ENCODE measurements at regions not wholly inside any gene's neighbourhood (a gene's known extent, or its start where the extent isn't known, plus 50 kb on each side); places are given as distances from the start of the nearest gene placed in this dataset.
"Not testable (repeated sequence)": the region's sequence is repeated elsewhere in the genome, so short reads cannot be mapped to it uniquely, and the experiment has no call there.

DNA sequence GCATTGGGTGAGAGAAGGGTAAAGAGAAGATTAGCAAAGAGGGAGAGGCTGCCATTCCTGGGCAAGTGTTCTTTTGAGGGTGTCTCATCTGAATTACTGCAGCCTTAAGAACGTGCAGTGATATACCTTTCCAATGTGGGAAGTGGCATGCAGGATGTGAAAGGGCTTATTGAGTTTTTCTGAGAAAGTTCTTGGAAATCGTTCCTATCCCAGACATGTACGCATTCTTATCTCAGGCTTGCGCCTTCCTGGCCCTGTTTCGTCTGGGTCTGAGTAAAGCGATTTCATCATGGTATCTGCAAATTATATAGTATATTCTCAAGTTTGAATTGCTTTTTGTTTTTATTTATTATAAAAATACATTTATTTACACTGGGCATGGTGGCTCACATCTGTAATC lies 699.8 kb downstream of the TRAM1L1 start:
- intact Hi-C loops (cut with DNase I), result no loop called here
- DNase-seq (no peak), ATAC-seq (no peak)

DNA sequence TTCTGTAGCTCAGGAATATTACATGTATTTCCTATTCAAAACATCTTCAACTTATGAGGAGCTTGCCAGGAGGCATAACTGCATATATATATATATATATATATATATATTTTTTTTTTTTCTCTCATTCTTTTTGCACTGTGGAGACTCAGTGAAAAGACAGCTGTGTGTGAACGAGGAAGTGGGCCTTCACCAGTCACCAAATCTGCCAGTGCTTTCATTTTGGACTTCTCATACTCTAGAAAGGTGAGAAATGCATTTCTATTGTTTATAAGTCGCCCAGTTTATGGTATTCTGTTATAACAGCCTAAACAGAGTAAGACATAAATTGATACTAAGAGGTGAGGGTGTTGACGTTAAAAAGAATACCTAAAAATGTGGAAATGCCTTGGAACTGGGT lies 710.6 kb downstream of the TRAM1L1 start:
- ATAC-seq (no peak), DNase-seq (no peak)
- intact Hi-C loops (cut with DNase I), result no loop called here

DNA sequence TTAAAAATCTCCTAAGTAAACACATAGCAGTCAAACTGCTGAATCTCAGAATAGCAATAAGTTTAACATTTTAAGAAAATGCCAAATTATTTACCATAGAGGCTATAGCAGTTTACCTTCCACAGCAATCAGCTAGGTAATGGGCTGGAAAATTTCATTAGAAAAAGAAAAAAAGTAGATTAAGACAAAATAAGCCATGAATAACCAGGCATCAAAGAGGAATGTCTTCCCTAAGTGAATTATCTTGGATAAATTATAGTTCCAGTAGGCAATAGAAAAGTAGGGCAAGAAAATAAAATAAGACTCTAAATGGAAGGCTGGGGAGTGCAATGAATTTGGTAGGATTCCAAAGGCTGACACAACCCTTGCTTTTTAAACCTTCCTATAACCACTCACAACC lies 722.8 kb downstream of the TRAM1L1 start:
- intact Hi-C loops (cut with DNase I), result no loop called here
- DNase-seq (no peak), ATAC-seq (no peak)

DNA sequence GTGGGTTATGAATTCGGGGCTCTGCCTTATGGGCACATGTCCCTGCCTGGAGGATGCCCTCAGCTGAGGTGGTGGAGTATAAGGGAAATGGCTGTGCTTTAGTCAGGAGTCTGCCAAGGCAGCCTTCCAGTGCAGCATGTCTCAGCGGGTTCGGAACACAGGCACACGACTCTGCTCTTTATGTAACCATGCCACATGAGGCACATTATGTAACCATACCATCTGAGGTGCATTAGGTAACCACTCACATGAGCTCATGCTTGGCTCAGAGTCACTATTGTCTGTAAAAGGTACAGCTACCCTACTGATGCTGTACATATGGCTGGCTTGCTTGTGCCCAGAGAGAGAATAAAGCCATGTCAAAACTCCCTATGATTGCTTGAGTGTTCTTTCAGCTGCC lies 723.6 kb downstream of the TRAM1L1 start:
- ATAC-seq, result no peak
- DNase-seq, result no peak
- intact Hi-C loops (cut with DNase I), result no loop called here

DNA sequence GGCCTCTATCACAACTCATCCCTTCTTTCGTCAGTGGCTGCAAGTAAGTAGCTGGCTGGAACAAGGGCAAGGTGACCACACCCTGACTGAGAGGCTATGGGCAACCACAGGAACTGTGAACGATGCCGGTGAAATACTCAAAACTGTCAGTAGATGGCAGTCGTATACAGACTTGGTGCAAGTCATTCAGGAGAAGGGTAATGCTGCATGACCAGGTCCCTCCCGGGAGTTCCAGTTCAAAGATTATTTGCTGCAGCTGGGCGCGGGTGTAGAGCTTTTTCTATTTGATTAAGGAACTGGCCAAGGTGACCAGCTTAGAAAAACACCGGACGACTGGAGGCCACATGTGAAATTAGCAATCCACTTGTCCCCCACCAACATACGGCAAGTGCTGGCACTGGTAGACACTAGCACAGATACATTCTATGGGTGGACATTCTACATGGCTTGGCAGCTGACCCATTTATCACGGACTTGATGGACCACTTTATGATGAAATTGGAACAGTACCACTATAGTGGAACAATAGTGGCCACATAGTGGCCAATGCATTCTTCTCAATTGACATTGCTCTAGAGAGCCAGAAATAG lies 726.6 kb downstream of the TRAM1L1 start:
- peak; percentile 53 to 82 for ATAC-seq
- no peak for DNase-seq
- intact Hi-C loops (cut with DNase I), result no loop called here

DNA sequence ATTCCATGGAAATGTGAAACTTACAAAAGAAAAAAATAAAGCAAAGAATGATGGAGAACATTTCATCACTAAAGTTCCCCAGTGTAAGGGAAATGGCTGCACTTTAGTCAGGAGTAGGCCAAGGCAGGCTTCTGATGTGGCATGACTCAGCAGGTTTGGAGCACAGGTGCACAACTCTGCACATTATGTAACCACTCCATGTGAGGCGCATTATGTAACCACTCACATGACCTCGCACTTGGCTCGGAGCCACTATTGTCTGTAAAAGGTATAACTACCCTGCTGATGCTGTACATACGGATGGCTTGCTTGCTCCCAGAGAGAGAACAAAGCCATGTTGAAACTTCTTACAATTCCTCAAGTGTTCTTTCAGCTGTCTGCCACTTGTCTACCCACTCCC lies 727.6 kb downstream of the TRAM1L1 start:
- ATAC-seq (no peak), DNase-seq (no peak)
- intact Hi-C loops (cut with DNase I), result no loop called here

DNA sequence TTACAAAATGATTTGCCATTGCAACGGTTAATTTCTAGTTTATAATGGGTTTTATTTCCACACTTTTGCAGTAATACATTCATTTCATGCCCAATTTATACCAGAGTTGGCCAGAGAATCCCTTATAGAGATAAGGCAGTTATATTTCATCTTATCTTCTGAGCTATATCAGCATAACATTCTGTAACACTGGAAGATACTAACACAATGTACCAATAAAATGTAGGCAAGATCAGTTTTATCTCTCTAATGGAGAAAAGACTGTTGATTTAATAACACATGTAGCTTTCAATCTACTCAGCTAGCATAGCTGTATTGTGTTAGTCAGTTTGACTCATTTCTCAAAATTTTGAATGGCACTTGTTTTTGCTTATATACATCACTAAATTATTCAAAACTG lies 738.6 kb downstream of the TRAM1L1 start:
- intact Hi-C loops (cut with DNase I), result no loop called here
- DNase-seq (no peak), ATAC-seq (no peak)

DNA sequence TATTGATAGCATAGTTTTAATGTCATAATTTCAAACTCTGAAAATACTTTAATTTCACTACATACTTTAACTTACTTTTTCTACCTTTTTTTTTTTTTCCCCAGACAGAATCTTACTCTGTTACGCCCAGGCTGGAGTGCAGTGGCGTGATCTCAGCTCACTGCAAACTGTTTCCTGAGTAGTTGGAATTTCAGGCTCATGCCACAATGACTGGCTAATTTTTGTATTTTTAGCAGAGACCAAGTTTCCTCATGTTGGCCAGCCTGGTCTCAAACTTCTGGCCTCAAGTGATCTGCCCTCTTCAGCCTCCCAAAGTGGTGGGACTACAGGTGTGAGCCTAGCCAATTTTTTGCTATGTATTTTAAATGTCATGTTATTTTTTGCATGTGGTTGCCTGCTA lies 741.6 kb downstream of the TRAM1L1 start:
- intact Hi-C loops (cut with DNase I), result no loop called here
- DNase-seq, result no peak
- ATAC-seq, result no peak

DNA sequence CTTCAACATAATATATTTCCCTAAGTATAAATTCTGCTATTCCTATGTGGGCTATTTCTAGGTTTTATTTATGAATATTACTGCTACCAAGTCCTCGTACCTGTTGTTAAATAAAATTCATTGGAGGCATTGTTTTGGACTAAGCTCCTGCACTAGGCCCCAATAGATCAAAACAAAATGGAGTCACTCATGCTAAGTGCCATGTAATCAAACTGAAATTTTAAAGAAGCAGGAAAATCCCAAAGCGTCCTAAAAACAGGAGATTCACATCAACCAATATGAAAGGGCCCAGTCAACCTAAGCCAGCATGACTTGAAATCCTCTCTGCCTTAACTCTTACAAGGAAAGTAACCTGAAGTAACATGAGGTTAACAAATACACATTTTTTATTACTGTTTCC lies 743.2 kb downstream of the TRAM1L1 start:
- intact Hi-C loops (cut with DNase I), result no loop called here
- no peak for DNase-seq
- ATAC-seq, result no peak

GRCh38 chr4:116332508-116332907 lies 752.9 kb downstream of the TRAM1L1 start:
- ATAC-seq (no peak), DNase-seq (no peak)
- intact Hi-C loops (cut with DNase I), result no loop called here

- intact Hi-C loops (cut with DNase I), result no loop called here
- DNase-seq, result no peak
- ATAC-seq, result no peak
Measured at GRCh38 chr4:116328261-116328860, 757.0 kb downstream of the TRAM1L1 start.

DNA sequence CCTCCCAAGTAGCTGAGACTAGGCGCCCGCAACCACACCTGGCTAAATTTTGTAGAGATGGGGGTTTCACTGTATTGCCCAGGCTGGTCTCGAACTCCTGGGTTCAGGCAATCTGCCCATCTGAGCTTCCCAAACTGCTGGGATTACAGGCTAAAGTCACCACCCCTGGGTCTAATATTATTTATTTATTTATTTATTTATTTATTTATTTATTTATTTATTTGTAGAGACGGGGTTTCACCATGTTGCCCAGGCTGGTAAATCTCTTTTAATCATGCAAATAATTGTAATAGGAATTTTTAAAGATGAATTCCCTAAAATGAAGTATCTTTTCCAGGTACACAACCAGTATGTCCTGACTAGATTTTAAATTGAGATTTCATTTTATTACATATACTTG lies 761.8 kb downstream of the TRAM1L1 start:
- DNase-seq (no peak), ATAC-seq (no peak)
- intact Hi-C loops (cut with DNase I), result no loop called here

- DNase-seq (no peak), ATAC-seq (no peak)
- intact Hi-C loops (cut with DNase I), result no loop called here
Measured at GRCh38 chr4:116321471-116321870, 763.9 kb downstream of the TRAM1L1 start.

- ATAC-seq, result no peak
- intact Hi-C loops (cut with DNase I), result no loop called here
- no peak for DNase-seq
Measured at GRCh38 chr4:116320859-116321258, 764.5 kb downstream of the TRAM1L1 start.

DNA sequence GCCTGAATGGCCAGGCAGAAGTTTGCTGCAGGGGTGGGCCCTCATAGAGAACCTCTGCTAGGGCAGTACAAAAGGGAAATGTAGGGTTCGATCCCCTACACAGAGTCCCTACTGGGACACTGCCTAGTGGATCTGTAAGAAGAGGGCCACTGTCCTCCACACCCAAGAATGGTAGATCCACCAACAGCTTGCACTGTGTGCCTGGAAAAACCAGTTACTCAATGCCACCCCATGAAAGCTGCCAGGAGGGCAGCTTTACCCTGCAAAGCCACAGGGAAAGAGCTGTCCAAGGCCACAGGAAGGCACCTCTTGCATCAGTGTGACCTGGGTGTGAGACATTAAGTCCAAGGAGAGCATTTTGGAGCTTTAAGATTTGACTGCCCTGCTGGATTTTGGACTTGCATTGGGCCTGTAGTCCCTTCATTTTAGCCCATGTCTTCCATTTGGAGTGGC lies 781.6 kb downstream of the TRAM1L1 start:
- DNase-seq, result no peak
- no peak for ATAC-seq
- intact Hi-C loops (cut with DNase I), result no loop called here

- ATAC-seq, result no peak
- intact Hi-C loops (cut with DNase I), result no loop called here
Measured at GRCh38 chr4:116302990-116303735, 782.2 kb downstream of the TRAM1L1 start.

DNA sequence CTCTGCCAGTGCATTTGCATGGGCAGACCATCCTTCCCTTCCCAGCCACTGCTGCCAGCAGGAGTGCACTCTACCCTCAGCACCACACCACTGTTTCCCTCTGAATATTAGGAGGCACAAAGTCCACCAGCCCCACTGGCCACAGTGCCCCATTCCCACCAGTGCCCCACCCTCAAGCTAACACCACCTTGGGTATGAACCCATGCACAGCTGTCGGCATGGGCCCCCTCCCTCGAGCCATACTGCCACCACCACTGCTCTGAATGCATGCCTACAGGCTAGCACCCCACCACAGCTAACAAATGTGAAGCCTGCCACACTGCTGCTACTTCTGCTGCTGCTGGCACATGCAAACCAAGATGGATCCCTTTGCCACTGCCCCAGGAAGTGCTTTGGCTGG lies 810.4 kb downstream of the TRAM1L1 start:
- DNase-seq (no peak), ATAC-seq (no peak)
- intact Hi-C loops (cut with DNase I), result no loop called here

More at GRCh38 chr4:116302990-116303735, 782.2 kb downstream of the TRAM1L1 start:
- no peak for DNase-seq

DNA sequence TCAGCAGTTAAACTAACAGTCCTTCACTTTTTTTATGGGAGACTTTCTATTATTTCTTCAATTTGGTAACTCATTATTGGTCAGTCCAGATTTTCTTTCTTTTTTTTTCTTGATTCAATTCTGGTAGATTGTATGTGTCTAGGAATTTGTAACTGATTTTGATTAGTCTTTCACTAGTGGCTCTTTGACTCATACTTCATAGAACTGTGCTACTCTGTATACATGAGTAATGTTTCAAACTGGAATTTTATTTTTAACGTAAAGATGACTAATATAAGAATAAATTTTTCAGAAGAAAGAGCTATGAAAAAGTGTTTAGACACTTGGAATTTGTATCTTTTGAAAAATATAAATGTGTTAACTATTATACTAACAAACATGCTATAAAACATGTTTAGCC lies 813.0 kb downstream of the TRAM1L1 start:
- intact Hi-C loops (cut with DNase I), result no loop called here
- ATAC-seq (no peak), DNase-seq (no peak)

GRCh38 chr4:116260931-116261330 lies 824.4 kb downstream of the TRAM1L1 start:
- ATAC-seq; DNase-seq; intact Hi-C loops (cut with DNase I): not testable (repeated sequence)

- intact Hi-C loops (cut with DNase I), result no loop called here
- DNase-seq (no peak), ATAC-seq (no peak)
Measured at GRCh38 chr4:116244771-116245170, 840.6 kb downstream of the TRAM1L1 start.

DNA sequence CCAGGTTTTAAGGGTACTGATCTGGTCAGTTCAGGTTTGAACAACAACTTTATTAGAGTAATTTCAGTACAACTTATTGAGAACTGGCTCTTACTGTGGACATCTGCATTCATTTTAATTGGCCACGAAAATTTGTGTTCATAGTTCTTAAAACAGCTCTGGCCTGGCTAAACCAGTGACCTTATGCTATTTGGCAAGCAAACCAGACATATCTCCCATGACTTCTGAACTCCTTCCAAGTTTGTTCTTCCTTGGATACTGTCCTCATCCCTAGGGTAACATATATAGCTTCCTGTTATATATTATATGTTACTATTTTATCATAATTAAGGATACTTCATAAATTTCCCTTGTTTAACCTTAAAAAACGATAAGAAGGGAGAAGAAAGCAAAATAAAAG lies 841.9 kb downstream of the TRAM1L1 start:
- intact Hi-C loops (cut with DNase I), result no loop called here
- ATAC-seq, result no peak
- no peak for DNase-seq
